ENCODE measurements at regions not wholly inside any gene's neighbourhood (a gene's known extent, or its start where the extent isn't known, plus 50 kb on each side); places are given as distances from the start of the nearest gene placed in this dataset.

DNA sequence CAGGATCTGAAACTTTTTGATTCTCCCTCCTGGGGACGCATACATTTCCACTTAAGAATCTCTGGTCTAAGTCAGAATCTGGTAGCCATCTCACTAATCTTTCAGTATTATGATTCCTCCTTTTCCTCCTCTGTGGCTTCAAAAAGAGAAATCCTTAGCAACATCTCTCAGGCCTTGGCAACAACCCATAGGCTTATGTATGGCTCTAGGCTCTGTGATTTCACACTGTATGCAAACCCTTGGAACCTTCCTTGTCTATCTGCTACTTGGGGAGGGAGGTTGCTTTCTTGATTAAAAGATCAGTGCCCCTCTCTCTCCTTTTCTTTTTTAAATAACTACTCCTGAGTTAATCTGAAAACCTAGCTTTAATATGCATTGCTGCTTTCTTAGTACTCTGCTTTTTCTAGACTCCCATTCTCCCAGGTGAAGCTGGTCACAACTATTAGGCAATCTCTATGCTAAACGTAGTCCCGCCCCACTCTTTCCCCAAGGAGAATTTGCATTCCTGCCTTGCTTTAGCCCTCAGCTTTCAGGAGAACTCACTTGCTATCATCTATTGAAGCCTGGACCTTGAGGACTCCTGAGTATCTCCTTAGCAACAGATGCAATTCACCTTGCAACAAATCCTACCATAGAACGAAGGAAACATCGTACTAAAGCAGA is 72.2 kb upstream of the L3MBTL4 start:
- no peak overlapping the region for H3K4me3 ChIP-seq (ENCODE audit: low read depth, low read length)
- H3K27me3 ChIP-seq (ENCODE audit: control insufficient read depth, insufficient read depth, low read length) = no peaks in the 10 kb centered on the region
- H3K4me1 ChIP-seq (ENCODE audit: control insufficient read depth, insufficient read depth, low read length, poor library complexity, severe bottlenecking) = no peaks in the 10 kb centered on the region
- H3K27ac ChIP-seq (ENCODE audit: insufficient read depth, low read length, poor library complexity, severe bottlenecking) = no peak overlapping the region
- DNase-seq = no peak
- no peaks in the 10 kb centered on the region for H3K36me3 ChIP-seq (ENCODE audit: control insufficient read depth, insufficient read depth, low read length)
- no peaks in the 10 kb centered on the region for H3K4me1 Mint-ChIP-seq
- no peak for ATAC-seq (ENCODE audit: low read depth in 2 of 2)
- H3K27me3 Mint-ChIP-seq = no peaks in the 10 kb centered on the region
- H3K9me3 ChIP-seq (ENCODE audit: control insufficient read depth in 2 of 2, low read length in 2 of 2) = no peaks in the 10 kb centered on the region
- no peak overlapping the region for H3K4me3 Mint-ChIP-seq
- H3K36me3 Mint-ChIP-seq = no peaks in the 10 kb centered on the region
- H3K9me3 Mint-ChIP-seq = peaks cover 0 to 6% (median 4%) of the 10 kb centered on the region in 7 donors
- no peak overlapping the region for H3K27ac Mint-ChIP-seq

DNA sequence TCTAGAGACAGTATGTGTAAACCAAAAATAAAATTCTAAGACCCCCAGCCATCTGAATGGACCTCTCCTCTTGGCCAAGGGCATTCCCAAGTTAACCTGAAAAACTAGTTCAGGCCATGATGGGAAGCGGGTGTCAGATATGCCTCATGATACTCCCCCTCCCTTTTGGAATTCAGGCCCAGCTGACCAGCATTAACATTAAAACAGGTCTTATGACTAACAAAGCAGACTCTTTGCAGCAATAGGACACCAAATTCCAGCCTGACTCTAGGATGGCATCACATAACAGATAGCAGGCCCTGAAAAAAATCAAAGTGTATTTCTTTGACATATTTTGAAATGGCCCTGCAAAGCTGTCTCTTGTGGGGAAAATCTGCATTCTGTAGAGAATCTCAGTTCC is 73.3 kb upstream of the L3MBTL4 start:
- Mint-ChIP-seq H3K4me1 (no peaks in the 10 kb centered on the region), H3K27ac (no peak overlapping the region), H3K27me3 (no peaks in the 10 kb centered on the region), H3K4me3 (no peak overlapping the region), H3K36me3 (no peaks in the 10 kb centered on the region), H3K9me3 (peaks cover 0 to 6% (median 4%) of the 10 kb centered on the region in 7 donors)
- ATAC-seq (ENCODE audit: low read depth in 2 of 2) = no peak
- no peak overlapping the region for H3K27ac ChIP-seq (ENCODE audit: insufficient read depth, low read length, poor library complexity, severe bottlenecking)
- H3K9me3 ChIP-seq (ENCODE audit: control insufficient read depth in 2 of 2, low read length in 2 of 2) = no peaks in the 10 kb centered on the region
- no peak for DNase-seq
- H3K36me3 ChIP-seq (ENCODE audit: control insufficient read depth, insufficient read depth, low read length) = no peaks in the 10 kb centered on the region
- H3K4me3 ChIP-seq (ENCODE audit: low read depth, low read length) = no peak overlapping the region
- no peaks in the 10 kb centered on the region for H3K4me1 ChIP-seq (ENCODE audit: control insufficient read depth, insufficient read depth, low read length, poor library complexity, severe bottlenecking)
- no peaks in the 10 kb centered on the region for H3K27me3 ChIP-seq (ENCODE audit: control insufficient read depth, insufficient read depth, low read length)

DNA sequence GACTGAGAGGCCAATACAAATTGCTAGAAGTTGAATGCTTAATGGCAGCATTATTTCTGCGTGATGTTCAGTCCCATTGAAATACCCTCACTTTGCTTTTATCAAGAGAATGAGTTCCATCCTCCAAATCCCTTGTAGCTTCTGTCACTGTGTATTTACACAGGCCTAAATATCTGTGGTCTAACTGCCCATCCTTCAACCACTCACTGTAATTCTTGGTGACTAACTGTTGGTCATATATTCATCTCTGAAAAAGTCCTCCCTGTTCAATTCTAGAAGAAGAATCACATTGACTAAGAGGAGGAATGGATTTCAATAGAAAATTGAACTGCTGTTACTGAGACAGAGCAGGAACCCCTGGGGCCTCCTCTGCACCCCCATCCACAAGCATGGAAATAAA is 74.2 kb upstream of the L3MBTL4 start:
- Histone ChIP-seq H3K4me1 (ENCODE audit: control insufficient read depth, insufficient read depth, low read length, poor library complexity, severe bottlenecking) (no peaks in the 10 kb centered on the region), H3K36me3 (ENCODE audit: control insufficient read depth, insufficient read depth, low read length) (no peaks in the 10 kb centered on the region), H3K4me3 (ENCODE audit: low read depth, low read length) (no peak overlapping the region), H3K27ac (ENCODE audit: insufficient read depth, low read length, poor library complexity, severe bottlenecking) (no peak overlapping the region), H3K27me3 (ENCODE audit: control insufficient read depth, insufficient read depth, low read length) (no peaks in the 10 kb centered on the region), H3K9me3 (ENCODE audit: control insufficient read depth in 2 of 2, low read length in 2 of 2) (no peaks in the 10 kb centered on the region)
- Mint-ChIP-seq H3K4me1 (no peaks in the 10 kb centered on the region), H3K27me3 (no peaks in the 10 kb centered on the region), H3K27ac (no peak overlapping the region), H3K9me3 (peaks cover 0 to 6% (median 2%) of the 10 kb centered on the region in 7 donors), H3K4me3 (no peak overlapping the region), H3K36me3 (no peaks in the 10 kb centered on the region)
- no peak for DNase-seq
- ATAC-seq (ENCODE audit: low read depth in 2 of 2) = no peak

DNA sequence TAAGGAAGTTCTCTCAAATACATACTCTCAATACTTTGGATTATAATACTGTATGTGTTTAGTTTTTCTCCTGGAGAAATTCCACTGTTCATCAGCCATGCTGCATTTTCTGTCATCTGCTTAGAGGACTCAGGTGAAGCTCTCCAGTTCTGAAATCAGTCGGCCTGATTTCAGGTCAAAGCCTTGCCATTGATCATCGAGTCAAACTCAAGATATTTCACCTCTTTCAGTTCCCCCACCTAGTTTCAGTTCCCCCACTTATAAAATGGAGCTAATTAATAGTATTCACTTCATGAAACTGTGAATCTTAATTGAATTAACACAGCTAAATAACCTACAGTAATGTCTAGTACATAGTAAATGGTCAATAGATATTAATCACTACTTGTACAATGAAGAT is 75.3 kb upstream of the L3MBTL4 start:
- Mint-ChIP-seq H3K4me1 (no peaks in the 10 kb centered on the region), H3K9me3 (peaks cover 0 to 6% (median 2%) of the 10 kb centered on the region in 7 donors), H3K27ac (no peak overlapping the region), H3K4me3 (no peak overlapping the region), H3K27me3 (no peaks in the 10 kb centered on the region), H3K36me3 (no peaks in the 10 kb centered on the region)
- H3K4me1 ChIP-seq (ENCODE audit: control insufficient read depth, insufficient read depth, low read length, poor library complexity, severe bottlenecking) = no peaks in the 10 kb centered on the region
- no peak overlapping the region for H3K27ac ChIP-seq (ENCODE audit: insufficient read depth, low read length, poor library complexity, severe bottlenecking)
- ATAC-seq (ENCODE audit: low read depth in 2 of 2) = no peak
- no peaks in the 10 kb centered on the region for H3K27me3 ChIP-seq (ENCODE audit: control insufficient read depth, insufficient read depth, low read length)
- H3K36me3 ChIP-seq (ENCODE audit: control insufficient read depth, insufficient read depth, low read length) = no peaks in the 10 kb centered on the region
- DNase-seq = no peak
- H3K9me3 ChIP-seq (ENCODE audit: control insufficient read depth in 2 of 2, low read length in 2 of 2) = no peaks in the 10 kb centered on the region
- no peak overlapping the region for H3K4me3 ChIP-seq (ENCODE audit: low read depth, low read length)

DNA sequence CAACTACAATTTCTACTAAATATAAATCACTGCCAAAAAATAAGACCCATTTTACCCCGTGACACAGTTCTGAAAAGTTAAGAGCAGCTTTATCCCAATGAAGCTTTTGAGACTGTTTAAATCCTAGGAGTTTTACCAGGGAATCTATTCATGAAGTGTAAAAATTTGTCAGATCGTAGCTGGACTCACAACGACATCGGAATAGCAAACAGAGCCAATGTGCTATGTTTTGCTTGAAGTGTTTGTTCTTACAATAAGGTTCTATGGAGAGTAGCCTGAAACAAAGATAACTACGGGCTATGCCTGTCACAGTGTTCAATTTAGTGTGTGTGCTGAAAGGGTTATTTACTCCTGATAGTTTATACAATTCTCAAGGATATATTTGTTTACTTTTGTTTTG is 78.5 kb upstream of the L3MBTL4 start:
- peaks cover 0 to 2% of the 10 kb centered on the region in 2 experiments for H3K9me3 ChIP-seq (ENCODE audit: control insufficient read depth in 2 of 2, low read length in 2 of 2)
- peaks cover 0 to 3% (median 1%) of the 10 kb centered on the region in 7 donors for H3K9me3 Mint-ChIP-seq
- H3K4me3 Mint-ChIP-seq = no peak overlapping the region
- no peaks in the 10 kb centered on the region for H3K27me3 ChIP-seq (ENCODE audit: control insufficient read depth, insufficient read depth, low read length)
- H3K27me3 Mint-ChIP-seq = no peaks in the 10 kb centered on the region
- no peaks in the 10 kb centered on the region for H3K36me3 ChIP-seq (ENCODE audit: control insufficient read depth, insufficient read depth, low read length)
- DNase-seq (no peak), ATAC-seq (ENCODE audit: low read depth in 2 of 2) (no peak)
- no peak overlapping the region for H3K27ac ChIP-seq (ENCODE audit: insufficient read depth, low read length, poor library complexity, severe bottlenecking)
- no peak overlapping the region for H3K4me3 ChIP-seq (ENCODE audit: low read depth, low read length)
- H3K4me1 ChIP-seq (ENCODE audit: control insufficient read depth, insufficient read depth, low read length, poor library complexity, severe bottlenecking) = no peaks in the 10 kb centered on the region
- H3K27ac Mint-ChIP-seq = no peak overlapping the region
- H3K4me1 Mint-ChIP-seq = no peaks in the 10 kb centered on the region
- no peaks in the 10 kb centered on the region for H3K36me3 Mint-ChIP-seq

DNA sequence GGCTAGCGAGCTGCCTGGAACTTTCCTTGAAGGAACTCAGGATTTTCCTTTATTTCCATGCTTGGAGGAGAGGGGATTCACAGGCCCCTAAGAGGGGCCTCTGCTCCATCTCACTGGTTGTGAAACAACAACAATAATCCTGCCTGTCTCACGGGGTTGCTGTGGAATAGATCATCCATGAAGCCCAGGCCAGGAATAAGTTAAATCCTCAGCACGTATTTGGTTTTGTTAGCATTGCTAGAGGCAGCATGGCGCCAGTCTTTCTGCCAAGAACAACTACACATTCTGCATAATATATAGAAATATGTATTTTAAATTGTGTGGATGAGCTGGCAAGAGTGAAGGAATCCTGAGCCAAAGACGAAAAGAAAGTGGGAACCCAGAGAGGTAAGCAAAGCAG is 80.8 kb upstream of the L3MBTL4 start:
- Mint-ChIP-seq H3K4me3 (no peak overlapping the region), H3K27ac (no peak overlapping the region), H3K4me1 (no peaks in the 10 kb centered on the region), H3K9me3 (peaks cover 0 to 2% (median 0%) of the 10 kb centered on the region in 7 donors), H3K36me3 (no peaks in the 10 kb centered on the region), H3K27me3 (no peaks in the 10 kb centered on the region)
- Histone ChIP-seq H3K4me1 (ENCODE audit: control insufficient read depth, insufficient read depth, low read length, poor library complexity, severe bottlenecking) (no peaks in the 10 kb centered on the region), H3K9me3 (ENCODE audit: control insufficient read depth in 2 of 2, low read length in 2 of 2) (peaks cover 0 to 2% of the 10 kb centered on the region in 2 experiments), H3K27me3 (ENCODE audit: control insufficient read depth, insufficient read depth, low read length) (no peaks in the 10 kb centered on the region), H3K4me3 (ENCODE audit: low read depth, low read length) (no peak overlapping the region), H3K27ac (ENCODE audit: insufficient read depth, low read length, poor library complexity, severe bottlenecking) (no peak overlapping the region), H3K36me3 (ENCODE audit: control insufficient read depth, insufficient read depth, low read length) (no peaks in the 10 kb centered on the region)
- ATAC-seq (ENCODE audit: low read depth in 2 of 2) (no peak), DNase-seq (no peak)

DNA sequence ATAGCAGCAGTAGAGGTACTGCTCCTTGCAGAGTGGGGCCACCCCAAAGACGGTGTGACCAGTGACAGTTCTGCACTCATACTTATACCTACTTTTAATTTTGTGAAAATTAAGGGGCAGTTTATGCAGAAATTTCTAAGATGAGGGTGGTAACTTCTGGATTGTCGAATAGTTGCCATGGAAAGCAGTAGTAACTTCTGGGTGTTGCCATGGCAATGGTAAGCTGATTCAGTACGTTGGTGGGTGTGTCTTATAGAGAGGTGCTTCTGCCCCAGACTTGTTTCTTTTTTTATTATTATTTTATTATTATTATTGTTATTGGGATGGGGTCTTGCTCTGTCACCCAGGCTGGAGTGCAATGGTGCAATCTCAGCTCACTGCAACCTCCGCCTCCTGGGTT is 82.8 kb upstream of the L3MBTL4 start:
- peaks cover 0 to 2% of the 10 kb centered on the region in 2 experiments for H3K9me3 ChIP-seq (ENCODE audit: control insufficient read depth in 2 of 2, low read length in 2 of 2)
- no peak overlapping the region for H3K4me3 ChIP-seq (ENCODE audit: low read depth, low read length)
- peaks cover 0 to 7% (median 0%) of the 10 kb centered on the region in 7 donors for H3K9me3 Mint-ChIP-seq
- no peaks in the 10 kb centered on the region for H3K27me3 Mint-ChIP-seq
- no peaks in the 10 kb centered on the region for H3K36me3 Mint-ChIP-seq
- no peaks in the 10 kb centered on the region for H3K36me3 ChIP-seq (ENCODE audit: control insufficient read depth, insufficient read depth, low read length)
- DNase-seq = no peak
- no peak for ATAC-seq (ENCODE audit: low read depth in 2 of 2)
- H3K4me1 ChIP-seq (ENCODE audit: control insufficient read depth, insufficient read depth, low read length, poor library complexity, severe bottlenecking) = no peaks in the 10 kb centered on the region
- H3K27ac Mint-ChIP-seq = no peak overlapping the region
- H3K27ac ChIP-seq (ENCODE audit: insufficient read depth, low read length, poor library complexity, severe bottlenecking) = no peak overlapping the region
- no peak overlapping the region for H3K4me3 Mint-ChIP-seq
- H3K4me1 Mint-ChIP-seq = no peaks in the 10 kb centered on the region
- H3K27me3 ChIP-seq (ENCODE audit: control insufficient read depth, insufficient read depth, low read length) = no peaks in the 10 kb centered on the region

DNA sequence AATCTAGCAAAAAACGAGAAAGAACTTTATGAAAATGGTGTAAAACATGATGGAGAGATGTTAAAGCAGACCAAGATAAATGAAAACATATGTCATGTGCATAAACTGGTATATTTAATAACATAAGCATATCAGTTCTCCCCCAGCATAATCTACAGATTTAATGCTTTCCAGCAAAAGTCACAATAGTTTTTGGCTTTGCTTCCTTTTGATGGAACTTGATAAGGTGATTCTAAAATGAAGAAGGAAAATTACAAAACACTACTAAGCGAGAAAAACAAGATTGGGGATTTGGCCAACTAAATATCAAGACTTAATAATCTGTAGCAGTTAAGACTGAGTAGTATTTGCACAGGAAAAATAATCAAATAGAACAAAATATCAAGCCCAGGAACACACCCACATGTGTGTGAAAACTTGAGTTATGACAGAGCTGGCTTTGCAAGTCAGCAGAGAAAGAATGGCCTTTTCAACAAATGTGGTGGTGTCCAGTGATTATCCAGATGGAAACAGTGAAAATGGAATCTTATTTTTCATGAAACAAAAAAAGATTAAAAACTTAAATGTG is 83.7 kb upstream of the L3MBTL4 start:
- DNase-seq = no peak
- Histone ChIP-seq H3K9me3 (ENCODE audit: control insufficient read depth in 2 of 2, low read length in 2 of 2) (peaks cover 0 to 2% of the 10 kb centered on the region in 2 experiments), H3K27me3 (ENCODE audit: control insufficient read depth, insufficient read depth, low read length) (no peaks in the 10 kb centered on the region), H3K4me1 (ENCODE audit: control insufficient read depth, insufficient read depth, low read length, poor library complexity, severe bottlenecking) (no peaks in the 10 kb centered on the region), H3K27ac (ENCODE audit: insufficient read depth, low read length, poor library complexity, severe bottlenecking) (no peak overlapping the region), H3K4me3 (ENCODE audit: low read depth, low read length) (no peak overlapping the region), H3K36me3 (ENCODE audit: control insufficient read depth, insufficient read depth, low read length) (no peaks in the 10 kb centered on the region)
- H3K4me3 Mint-ChIP-seq = no peak overlapping the region
- H3K9me3 Mint-ChIP-seq = peaks cover 0 to 9% (median 1%) of the 10 kb centered on the region in 7 donors
- no peaks in the 10 kb centered on the region for H3K27me3 Mint-ChIP-seq
- H3K27ac Mint-ChIP-seq = no peak overlapping the region
- ATAC-seq (ENCODE audit: low read depth in 2 of 2) = no peak
- no peaks in the 10 kb centered on the region for H3K4me1 Mint-ChIP-seq
- no peaks in the 10 kb centered on the region for H3K36me3 Mint-ChIP-seq
